Activated CD4-positive, alpha-beta T cell treated with anti-CD3 and anti-CD28 coated beads, Interleukin-2, amount 10 ng/mL, durations not matched to agents 7 days and 5 days (primary cell): ENCODE measurements at regions not wholly inside any gene's neighbourhood (a gene's known extent, or its start where the extent isn't known, plus 50 kb on each side); places are given as distances from the start of the nearest gene placed in this dataset.

Experiments
- CTCF ChIA-PET: fragments of 350-600 bp; sonication (Branson Sonifier 250); formaldehyde crosslinking; loops from one replicate; lab custom pipeline; 2021; ENCODE audit warnings: antibody characterized with exemption; lab: Charles Lee
- POLR2A ChIA-PET: fragments of 350-600 bp; sonication (Branson Sonifier 250); formaldehyde crosslinking; loops from one replicate; lab custom pipeline; 2021; ENCODE audit warnings: antibody characterized with exemption; lab: Charles Lee
- DNase-seq: peaks from one replicate; pipeline ENCODE4 v3.0.0-alpha.2; 2020
- H3K27ac Mint-ChIP-seq: one replicate; pipeline ENCODE4 v1.8.0; 2021; ENCODE audit warnings: mild to moderate bottlenecking, moderate library complexity, mixed read lengths
- H3K27me3 Mint-ChIP-seq: one replicate; pipeline ENCODE4 v1.8.0; 2021; ENCODE audit warnings: mixed read lengths
- H3K36me3 Mint-ChIP-seq: one replicate; pipeline ENCODE4 v1.8.0; 2021; ENCODE audit warnings: low read depth, mixed read lengths
- H3K4me1 Mint-ChIP-seq: one replicate; pipeline ENCODE4 v1.8.0; 2021; ENCODE audit warnings: mixed read lengths
- H3K4me3 Mint-ChIP-seq: one replicate; pipeline ENCODE4 v1.8.0; 2021; ENCODE audit warnings: mild to moderate bottlenecking, moderate library complexity, mixed read lengths
- H3K9me3 Mint-ChIP-seq: one replicate; pipeline ENCODE4 v1.8.0; 2021; ENCODE audit warnings: mixed read lengths

DNA sequence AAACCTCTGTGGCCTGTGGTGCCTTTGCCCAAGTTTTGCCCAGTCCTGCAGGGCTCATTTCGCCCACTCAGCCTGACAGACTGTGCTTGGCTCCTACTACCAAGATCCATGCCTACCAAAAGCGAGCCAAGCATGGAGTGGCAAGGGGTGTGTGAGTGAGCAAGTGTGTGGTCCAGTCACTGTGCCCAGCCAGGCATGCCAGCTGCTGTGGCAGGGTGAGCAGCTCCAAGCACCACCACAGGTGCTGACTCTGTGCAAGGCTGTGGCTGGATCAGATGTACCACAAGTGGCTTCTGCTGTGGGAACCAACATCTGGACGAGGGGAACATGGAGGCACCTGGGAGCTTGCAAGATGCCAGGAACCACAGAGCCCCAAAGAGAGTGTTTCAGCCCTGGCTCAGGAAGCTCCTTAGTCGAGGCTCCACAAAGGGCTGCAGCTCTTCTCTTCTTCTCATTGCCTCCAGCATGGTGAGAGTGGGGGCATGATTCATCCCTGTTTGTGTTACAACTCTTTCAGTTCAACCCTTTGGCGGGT is 1564.2 kb upstream of the MIR17HG start:
- H3K27me3 Mint-ChIP-seq: no peaks in the 10 kb centered on the region
- peaks cover 7% of the 10 kb centered on the region for H3K9me3 Mint-ChIP-seq
- H3K4me3 Mint-ChIP-seq: no peak overlapping the region
- POLR2A ChIA-PET: no interaction called here
- H3K27ac Mint-ChIP-seq: no peak overlapping the region
- no peaks in the 10 kb centered on the region for H3K4me1 Mint-ChIP-seq
- DNase-seq: no peak
- H3K36me3 Mint-ChIP-seq: no peaks in the 10 kb centered on the region
- CTCF ChIA-PET: no interaction called here

DNA sequence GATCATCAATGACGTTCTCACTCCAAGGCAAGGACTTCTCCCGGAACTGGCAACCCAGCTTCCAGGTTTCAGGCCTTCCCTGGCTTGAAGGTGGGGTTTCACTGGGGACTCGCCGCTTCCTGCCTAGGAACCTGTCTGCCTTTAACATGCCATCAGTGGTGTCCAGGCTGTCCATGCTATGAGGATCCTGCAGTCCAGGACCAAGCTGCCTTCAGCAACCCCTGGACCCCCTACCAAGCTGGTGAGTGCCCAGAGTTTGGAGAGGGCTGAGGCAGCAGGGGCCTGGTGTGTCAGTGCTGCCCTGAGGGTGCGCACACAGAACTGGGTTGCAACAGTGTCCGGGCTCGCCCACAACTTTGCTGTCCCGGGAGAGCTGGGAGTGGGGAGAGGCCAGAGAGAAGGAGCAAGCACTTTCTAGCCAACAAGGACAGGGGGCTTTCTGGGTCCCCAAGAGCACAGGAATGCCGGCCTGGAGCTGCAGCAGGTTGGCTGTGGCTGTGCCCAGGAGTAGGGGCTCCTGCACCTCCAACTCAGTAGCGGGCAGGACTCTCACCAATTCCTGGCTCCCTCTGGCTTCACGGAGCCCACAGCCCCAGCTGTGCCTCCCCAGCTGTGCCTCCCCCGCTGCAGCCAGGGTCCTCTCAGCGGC is 1563.2 kb upstream of the MIR17HG start:
- POLR2A ChIA-PET: no interaction called here
- CTCF ChIA-PET: no interaction called here
- H3K27ac Mint-ChIP-seq: no peak overlapping the region

DNA sequence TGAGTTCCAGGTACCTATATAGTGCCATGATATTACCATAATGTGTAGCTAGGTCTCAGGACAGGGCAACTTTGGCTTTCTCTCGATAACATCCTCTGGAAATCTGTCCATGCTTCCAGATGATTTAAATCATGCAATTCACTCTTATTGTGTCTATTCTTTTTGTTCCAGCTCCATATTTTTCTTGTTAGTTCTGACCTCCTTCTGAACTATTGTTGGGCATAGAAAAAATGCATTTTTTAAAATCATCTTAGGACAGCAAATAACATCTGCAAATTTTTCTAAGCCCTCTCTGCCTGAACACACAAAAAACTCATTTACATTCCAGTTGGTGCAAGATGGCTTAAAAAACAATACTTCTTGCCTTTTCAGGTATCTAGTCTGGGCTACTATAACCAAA is 1561.0 kb upstream of the MIR17HG start:
- Mint-ChIP-seq H3K36me3 (no peaks in the 10 kb centered on the region), H3K4me3 (no peak overlapping the region), H3K27me3 (no peaks in the 10 kb centered on the region), H3K9me3 (peaks cover 5% of the 10 kb centered on the region), H3K27ac (no peak overlapping the region), H3K4me1 (no peaks in the 10 kb centered on the region)
- CTCF ChIA-PET: no interaction called here
- POLR2A ChIA-PET: no interaction called here
- no peak for DNase-seq

More for the DNA sequence above, 1563.2 kb upstream of the MIR17HG start:
- Mint-ChIP-seq H3K4me1 (no peaks in the 10 kb centered on the region), H3K9me3 (peaks cover 7% of the 10 kb centered on the region), H3K27me3 (no peaks in the 10 kb centered on the region), H3K36me3 (no peaks in the 10 kb centered on the region), H3K4me3 (no peak overlapping the region)
- DNase-seq: no peak

DNA sequence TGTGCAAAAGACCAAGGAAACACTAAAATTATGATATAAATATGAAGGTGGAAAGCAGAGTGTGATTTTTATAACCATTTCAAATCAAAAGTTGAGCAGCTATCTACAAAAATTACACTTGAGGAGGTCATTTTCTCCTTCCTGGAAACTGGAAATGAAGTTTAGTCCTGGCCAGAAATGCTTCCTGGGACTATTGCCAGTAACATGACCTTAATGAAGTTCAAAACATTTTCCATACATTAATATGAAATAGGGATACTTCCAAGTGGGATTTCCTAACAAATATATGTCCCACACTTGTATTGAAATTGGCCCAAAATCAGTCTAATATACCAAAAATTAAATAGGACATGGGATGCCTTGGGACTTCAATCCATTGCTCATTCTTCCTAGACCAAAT is 1556.8 kb upstream of the MIR17HG start:
- CTCF ChIA-PET: no interaction called here
- no peaks in the 10 kb centered on the region for H3K27me3 Mint-ChIP-seq
- H3K36me3 Mint-ChIP-seq: no peaks in the 10 kb centered on the region
- POLR2A ChIA-PET: no interaction called here
- no peaks in the 10 kb centered on the region for H3K4me1 Mint-ChIP-seq
- H3K9me3 Mint-ChIP-seq: peaks cover 9% of the 10 kb centered on the region
- no peak for DNase-seq
- no peak overlapping the region for H3K4me3 Mint-ChIP-seq
- no peak overlapping the region for H3K27ac Mint-ChIP-seq

DNA sequence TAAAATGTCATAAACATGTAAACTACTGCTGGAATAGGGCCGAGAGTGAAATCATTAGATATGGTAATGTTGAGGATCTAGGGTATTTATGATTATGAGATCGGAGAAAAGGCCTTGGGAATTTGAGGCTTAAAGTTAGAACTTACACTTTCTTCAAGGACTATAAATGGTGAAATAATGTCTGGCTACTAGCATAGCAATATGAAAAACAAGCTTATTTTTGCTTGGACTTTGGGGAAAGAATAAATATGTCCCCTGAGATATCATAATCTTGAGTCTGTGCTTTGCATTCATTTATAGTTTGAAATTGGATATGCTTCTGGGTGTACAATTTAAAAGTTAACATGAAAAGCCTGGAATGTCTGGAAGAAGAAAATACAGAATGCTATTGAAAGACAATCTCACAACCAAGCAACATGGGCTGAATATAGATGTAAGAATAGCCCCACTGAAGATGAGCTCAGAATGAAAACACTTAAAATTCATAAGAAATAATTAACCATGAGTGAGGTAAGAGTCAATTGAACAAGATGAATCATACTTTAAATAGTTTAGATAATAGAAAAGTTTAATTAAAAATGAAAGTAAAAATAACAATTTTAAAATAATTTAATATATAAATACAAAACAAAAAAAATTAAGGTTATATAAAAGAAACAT is 1555.4 kb upstream of the MIR17HG start:
- CTCF ChIA-PET: no interaction called here
- no peak for DNase-seq
- POLR2A ChIA-PET: no interaction called here
- H3K27me3 Mint-ChIP-seq: no peaks in the 10 kb centered on the region
- no peak overlapping the region for H3K27ac Mint-ChIP-seq
- H3K36me3 Mint-ChIP-seq: no peaks in the 10 kb centered on the region
- H3K9me3 Mint-ChIP-seq: peaks cover 10% of the 10 kb centered on the region
- H3K4me1 Mint-ChIP-seq: no peaks in the 10 kb centered on the region
- no peak overlapping the region for H3K4me3 Mint-ChIP-seq

DNA sequence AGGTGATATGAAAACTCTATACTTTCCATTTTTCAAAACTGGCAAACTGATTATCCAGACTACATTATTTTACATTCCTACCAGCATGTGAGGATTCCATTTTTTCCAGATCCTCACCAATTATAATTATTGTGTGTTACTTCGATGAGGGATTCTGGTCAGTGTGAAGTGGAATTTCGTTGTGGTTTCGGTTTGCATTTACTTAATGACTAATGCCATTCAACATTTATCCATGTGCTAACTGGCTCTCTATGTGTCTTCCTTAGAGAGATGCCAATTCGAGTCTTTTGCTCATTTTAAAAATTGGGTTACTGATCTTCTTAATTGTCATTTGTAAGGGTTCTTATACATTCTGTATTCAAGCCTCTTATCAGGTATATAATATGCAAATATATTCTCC is 1551.3 kb upstream of the MIR17HG start:
- DNase-seq: no peak
- Mint-ChIP-seq H3K36me3 (no peaks in the 10 kb centered on the region), H3K27me3 (no peaks in the 10 kb centered on the region), H3K4me1 (no peaks in the 10 kb centered on the region), H3K27ac (no peak overlapping the region), H3K9me3 (peaks cover 16% of the 10 kb centered on the region), H3K4me3 (no peak overlapping the region)
- ChIA-PET CTCF (no interaction called here), POLR2A (no interaction called here)

DNA sequence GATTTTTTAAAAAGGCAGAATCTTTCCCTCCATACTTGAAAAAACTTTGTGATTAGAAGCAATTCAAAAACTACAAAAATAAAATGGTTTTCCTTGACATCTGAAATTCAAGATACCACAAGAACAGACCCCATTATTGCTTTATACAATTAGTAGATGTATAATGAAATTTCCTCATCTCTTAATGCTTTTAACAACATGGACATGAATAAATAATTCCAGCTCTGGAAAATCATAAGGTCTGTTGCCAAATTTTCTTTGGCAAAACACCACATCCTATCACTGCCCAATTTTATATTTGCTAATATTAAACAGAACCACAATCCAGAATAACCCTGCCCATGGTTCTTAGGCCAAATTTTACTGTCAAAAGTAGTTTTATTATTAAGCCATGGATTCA is 1543.6 kb upstream of the MIR17HG start:
- Mint-ChIP-seq H3K27me3 (no peaks in the 10 kb centered on the region), H3K27ac (no peak overlapping the region), H3K36me3 (no peaks in the 10 kb centered on the region), H3K4me1 (no peaks in the 10 kb centered on the region), H3K9me3 (peaks cover 7% of the 10 kb centered on the region), H3K4me3 (no peak overlapping the region)
- ChIA-PET CTCF (no interaction called here), POLR2A (no interaction called here)
- no peak for DNase-seq

DNA sequence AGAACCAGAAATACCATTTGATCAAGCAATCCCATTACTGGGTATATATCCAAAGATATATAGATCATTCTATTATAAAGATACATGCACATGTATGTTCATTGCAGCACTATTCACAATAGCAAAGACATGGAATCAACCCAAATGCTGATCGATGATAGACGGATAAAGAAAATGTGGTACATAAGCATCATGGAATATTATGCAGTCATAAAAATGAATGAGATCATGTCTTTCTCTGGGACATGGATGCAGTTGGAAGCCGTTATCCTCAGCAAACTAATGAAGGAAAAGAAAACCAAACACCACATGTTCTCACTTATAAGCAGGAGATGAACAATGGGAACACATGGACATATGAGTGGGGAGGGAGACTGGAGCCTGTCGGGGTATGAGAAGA is 1540.9 kb upstream of the MIR17HG start:
- Mint-ChIP-seq H3K4me1 (no peaks in the 10 kb centered on the region), H3K27me3 (no peaks in the 10 kb centered on the region), H3K4me3 (no peak overlapping the region), H3K36me3 (no peaks in the 10 kb centered on the region), H3K27ac (no peak overlapping the region), H3K9me3 (no peaks in the 10 kb centered on the region)
- no peak for DNase-seq
- ChIA-PET CTCF (no interaction called here), POLR2A (no interaction called here)

DNA sequence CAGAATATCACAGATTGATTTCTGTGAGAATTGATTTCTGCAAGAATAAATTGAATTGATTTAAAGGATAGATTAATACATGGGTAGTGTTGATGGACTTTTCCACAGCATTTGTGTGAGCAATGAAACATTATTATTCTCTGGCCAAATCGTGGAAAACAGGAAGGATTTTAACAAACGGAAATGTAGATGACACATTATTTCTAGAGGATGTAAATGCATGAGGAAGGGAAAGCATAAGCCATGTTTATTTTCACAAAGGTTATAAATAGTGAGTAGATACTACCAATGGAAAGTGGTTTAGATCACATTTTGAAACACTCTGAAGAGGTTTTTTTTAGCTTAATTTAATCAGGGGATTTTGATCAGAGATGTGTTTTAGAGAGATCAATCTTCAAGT is 1534.6 kb upstream of the MIR17HG start:
- CTCF ChIA-PET: interaction anchor here (0.7 kb wide), 1 partner anchor 425 kb away, joined by 8 read pairs; no protein-coding TSS in a partner anchor
- POLR2A ChIA-PET: no interaction called here
- Mint-ChIP-seq H3K27me3 (no peaks in the 10 kb centered on the region), H3K36me3 (no peaks in the 10 kb centered on the region), H3K4me1 (no peaks in the 10 kb centered on the region), H3K27ac (no peak overlapping the region), H3K4me3 (no peak overlapping the region), H3K9me3 (no peaks in the 10 kb centered on the region)
- no peak for DNase-seq

DNA sequence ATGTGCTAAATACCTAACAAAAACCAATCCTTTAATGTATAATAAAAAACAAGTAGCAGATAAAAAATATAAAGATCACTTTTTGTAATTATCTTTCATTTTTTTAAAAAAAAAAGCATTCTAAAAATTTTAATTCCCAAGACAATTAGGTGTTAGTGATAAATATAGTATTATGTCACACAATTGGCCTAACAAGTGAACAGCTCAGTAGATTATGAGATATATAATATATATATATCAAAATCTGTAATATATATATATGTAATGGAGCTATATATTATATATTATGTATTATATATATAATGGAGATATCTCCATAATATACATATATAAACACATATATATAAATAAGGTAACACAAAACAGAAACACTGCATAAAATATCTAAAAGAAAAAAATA is 1531.1 kb upstream of the MIR17HG start:
- peaks cover 3% of the 10 kb centered on the region for H3K9me3 Mint-ChIP-seq
- no peaks in the 10 kb centered on the region for H3K4me1 Mint-ChIP-seq
- H3K27me3 Mint-ChIP-seq: no peaks in the 10 kb centered on the region
- DNase-seq: no peak
- H3K27ac Mint-ChIP-seq: no peak overlapping the region
- no peak overlapping the region for H3K4me3 Mint-ChIP-seq
- ChIA-PET POLR2A (no interaction called here), CTCF (no interaction called here)
- H3K36me3 Mint-ChIP-seq: no peaks in the 10 kb centered on the region

DNA sequence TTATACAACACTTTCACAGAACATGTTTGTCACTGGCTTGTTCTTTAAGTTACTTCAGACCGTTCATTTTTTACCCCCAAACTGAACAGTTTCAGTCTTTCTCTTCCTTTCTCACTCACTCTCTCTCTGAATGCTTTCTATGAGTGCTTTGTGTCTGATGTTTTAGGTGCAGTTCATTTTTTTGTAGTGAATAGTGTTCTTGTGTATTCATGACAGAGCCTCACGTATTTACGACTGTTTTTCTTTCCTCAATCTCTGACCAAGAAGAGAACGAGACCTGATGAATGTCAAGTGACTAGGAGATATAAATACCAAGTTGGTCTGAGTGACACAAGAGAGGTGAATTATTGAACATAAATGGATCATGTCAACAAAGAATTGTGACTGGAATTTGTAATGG is 1525.0 kb upstream of the MIR17HG start:
- CTCF ChIA-PET: no interaction called here
- H3K27ac Mint-ChIP-seq: no peak overlapping the region
- no peaks in the 10 kb centered on the region for H3K27me3 Mint-ChIP-seq

DNA sequence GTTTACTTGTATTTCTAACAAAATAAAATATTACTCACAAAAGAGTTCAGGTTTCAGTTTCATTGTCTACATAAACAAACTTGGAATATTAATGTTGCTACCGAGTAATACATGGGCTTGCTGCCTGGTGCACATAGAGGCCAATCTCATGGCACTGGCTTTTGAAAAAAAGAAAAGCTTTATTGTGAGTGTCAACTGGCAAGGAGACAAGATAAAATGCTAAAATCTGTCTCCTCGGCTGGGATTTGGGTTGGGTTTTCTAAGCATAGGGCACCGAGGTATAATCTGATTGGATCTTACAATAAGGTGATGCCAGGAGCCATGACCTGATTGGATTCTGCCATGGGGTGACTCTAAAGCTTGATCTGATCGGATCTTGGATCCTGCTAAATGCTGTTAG is 1519.9 kb upstream of the MIR17HG start:
- CTCF ChIA-PET: no interaction called here
- H3K36me3 Mint-ChIP-seq: no peaks in the 10 kb centered on the region
- H3K4me1 Mint-ChIP-seq: no peaks in the 10 kb centered on the region
- DNase-seq: no peak
- no peak overlapping the region for H3K4me3 Mint-ChIP-seq
- H3K27ac Mint-ChIP-seq: no peak overlapping the region
- H3K27me3 Mint-ChIP-seq: no peaks in the 10 kb centered on the region
- peaks cover 2% of the 10 kb centered on the region for H3K9me3 Mint-ChIP-seq
- POLR2A ChIA-PET: no interaction called here

More for the DNA sequence above, 1525.0 kb upstream of the MIR17HG start:
- no peak for DNase-seq
- H3K9me3 Mint-ChIP-seq: peaks cover 5% of the 10 kb centered on the region
- no peaks in the 10 kb centered on the region for H3K4me1 Mint-ChIP-seq
- no peaks in the 10 kb centered on the region for H3K36me3 Mint-ChIP-seq
- H3K4me3 Mint-ChIP-seq: no peak overlapping the region
- POLR2A ChIA-PET: no interaction called here

DNA sequence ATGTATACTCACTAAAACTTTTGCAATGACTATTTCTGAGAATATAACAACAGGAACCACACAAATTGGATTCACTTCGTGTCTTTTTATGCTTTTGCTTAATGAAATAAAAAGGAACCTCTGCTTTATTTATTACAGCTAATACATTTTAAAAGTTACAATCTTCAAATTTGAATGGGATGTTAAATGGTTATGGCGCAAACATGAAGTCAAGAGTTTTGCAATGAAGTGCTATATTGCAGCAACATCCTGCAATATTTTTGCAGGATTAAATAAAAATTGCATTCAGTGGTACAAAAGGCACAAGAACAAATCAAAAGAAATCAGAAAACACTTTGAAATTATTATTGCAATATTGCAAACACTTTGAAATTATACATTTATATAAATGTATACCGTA is 1519.0 kb upstream of the MIR17HG start:
- H3K9me3 Mint-ChIP-seq: peaks cover 4% of the 10 kb centered on the region
- H3K27me3 Mint-ChIP-seq: no peaks in the 10 kb centered on the region
- H3K4me3 Mint-ChIP-seq: no peak overlapping the region
- CTCF ChIA-PET: no interaction called here
- POLR2A ChIA-PET: no interaction called here
- DNase-seq: no peak
- no peaks in the 10 kb centered on the region for H3K4me1 Mint-ChIP-seq
- no peaks in the 10 kb centered on the region for H3K36me3 Mint-ChIP-seq
- no peak overlapping the region for H3K27ac Mint-ChIP-seq

DNA sequence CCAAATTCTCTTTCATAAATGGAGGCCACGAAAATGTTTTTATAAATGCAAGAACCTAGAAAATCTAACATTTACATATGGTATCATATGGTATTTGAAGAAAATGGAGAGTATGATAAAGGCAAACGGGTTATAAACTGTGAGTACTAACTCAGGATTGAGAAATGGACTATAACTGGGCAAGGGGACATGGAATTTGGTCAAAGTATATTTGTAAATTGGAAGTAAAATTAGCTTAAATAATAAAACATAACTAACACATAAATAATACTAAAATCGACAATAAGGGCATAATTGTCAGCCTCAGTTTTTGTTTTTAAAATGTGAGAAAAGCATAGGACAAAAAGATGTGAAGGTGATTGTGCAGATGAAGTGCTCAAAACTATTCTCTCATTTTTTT is 1516.3 kb upstream of the MIR17HG start:
- no peaks in the 10 kb centered on the region for H3K36me3 Mint-ChIP-seq
- no peaks in the 10 kb centered on the region for H3K27me3 Mint-ChIP-seq
- H3K9me3 Mint-ChIP-seq: peaks cover 4% of the 10 kb centered on the region
- POLR2A ChIA-PET: no interaction called here
- H3K4me1 Mint-ChIP-seq: no peaks in the 10 kb centered on the region
- no peak for DNase-seq
- no peak overlapping the region for H3K4me3 Mint-ChIP-seq
- CTCF ChIA-PET: no interaction called here
- H3K27ac Mint-ChIP-seq: no peak overlapping the region
